ENCODE measurements at regions not wholly inside any gene's neighbourhood (a gene's known extent, or its start where the extent isn't known, plus 50 kb on each side); places are given as distances from the start of the nearest gene placed in this dataset.

- Histone ChIP-seq H3K27me3 (ENCODE audit: control insufficient read depth, insufficient read depth, low read length) (no peaks in the 10 kb centered on the region), H3K4me3 (ENCODE audit: low read depth, low read length) (no peak overlapping the region), H3K36me3 (ENCODE audit: control insufficient read depth, insufficient read depth, low read length) (no peaks in the 10 kb centered on the region)
- no peak for TF ChIP-seq CTCF (IDR thresholded peaks at IDR 0.05; ENCODE audit: insufficient read depth, low read length, poor library complexity, severe bottlenecking)
- no peak for DNase-seq (ENCODE audit: low read depth)
Measured at GRCh38 chr14:87405563-87405962, 587.4 kb downstream of the GALC start.

GRCh38 chr14:87397499-87397898 is 595.5 kb downstream of the GALC start:
- DNase-seq (ENCODE audit: low read depth), result no peak

GRCh38 chr14:87391066-87391465 is 601.9 kb downstream of the GALC start:
- Histone ChIP-seq H3K36me3 (ENCODE audit: control insufficient read depth, insufficient read depth, low read length) (no peaks in the 10 kb centered on the region), H3K27me3 (ENCODE audit: control insufficient read depth, insufficient read depth, low read length) (no peaks in the 10 kb centered on the region), H3K4me3 (ENCODE audit: low read depth, low read length) (no peak overlapping the region)
- TF ChIP-seq CTCF (IDR thresholded peaks at IDR 0.05; ENCODE audit: insufficient read depth, low read length, poor library complexity, severe bottlenecking), result no peak
- DNase-seq (ENCODE audit: low read depth), result no peak

More at GRCh38 chr14:87397499-87397898, 595.5 kb downstream of the GALC start:
- no peak for TF ChIP-seq CTCF (IDR thresholded peaks at IDR 0.05; ENCODE audit: insufficient read depth, low read length, poor library complexity, severe bottlenecking)
- Histone ChIP-seq H3K27me3 (ENCODE audit: control insufficient read depth, insufficient read depth, low read length) (no peaks in the 10 kb centered on the region), H3K36me3 (ENCODE audit: control insufficient read depth, insufficient read depth, low read length) (no peaks in the 10 kb centered on the region), H3K4me3 (ENCODE audit: low read depth, low read length) (no peak overlapping the region)

GRCh38 chr14:87388946-87389345 is 604.0 kb downstream of the GALC start:
- no peak for TF ChIP-seq CTCF (IDR thresholded peaks at IDR 0.05; ENCODE audit: insufficient read depth, low read length, poor library complexity, severe bottlenecking)
- no peak for DNase-seq (ENCODE audit: low read depth)
- Histone ChIP-seq H3K4me3 (ENCODE audit: low read depth, low read length) (no peak overlapping the region), H3K27me3 (ENCODE audit: control insufficient read depth, insufficient read depth, low read length) (no peaks in the 10 kb centered on the region), H3K36me3 (ENCODE audit: control insufficient read depth, insufficient read depth, low read length) (no peaks in the 10 kb centered on the region)

- DNase-seq (ENCODE audit: low read depth), result no peak
- H3K4me3 ChIP-seq (ENCODE audit: low read depth, low read length), result no peak overlapping the region
Measured at GRCh38 chr14:87387806-87388205, 605.2 kb downstream of the GALC start.

More at GRCh38 chr14:87387806-87388205, 605.2 kb downstream of the GALC start:
- no peak for TF ChIP-seq CTCF (IDR thresholded peaks at IDR 0.05; ENCODE audit: insufficient read depth, low read length, poor library complexity, severe bottlenecking)
- no peaks in the 10 kb centered on the region for H3K36me3 ChIP-seq (ENCODE audit: control insufficient read depth, insufficient read depth, low read length)
- no peaks in the 10 kb centered on the region for H3K27me3 ChIP-seq (ENCODE audit: control insufficient read depth, insufficient read depth, low read length)

All from kidney epithelial cell (primary cell).